Endothelial cell of umbilical vein (primary cell): ENCODE measurements at regions not wholly inside any gene's neighbourhood (a gene's known extent, or its start where the extent isn't known, plus 50 kb on each side); places are given as distances from the start of the nearest gene placed in this dataset.

Experiments
- BruUV-seq: library from RNA; stranded (reverse); fragments of 400-500 nt; replicated peaks from 2 replicates; lab custom pipeline; 2021; lab: Mats Ljungman, UMichigan
- CTCF ChIA-PET: fragments of 300-600, 350-600 bp; sonication (Branson Sonifier 250); formaldehyde crosslinking; loops from one replicate; lab custom pipeline; 2021; ENCODE audit warnings: antibody characterized with exemption, inconsistent platforms; lab: Charles Lee
- POLR2A ChIA-PET: fragments of 300-600, 350-600 bp; sonication (Branson Sonifier 250); formaldehyde crosslinking; loops from one replicate; lab custom pipeline; 2021; ENCODE audit warnings: antibody characterized with exemption, inconsistent platforms; lab: Charles Lee
- DNase-seq: peaks from one replicate; pipeline ENCODE4 v3.0.0-alpha.2; 2011; ENCODE audit warnings: low read depth, low spot score
- FAIRE-seq: peaks from 2 replicates; lab custom pipeline; 2011; peaks lifted over from hg19 to GRCh38; lab: Jason Lieb, UNC
- H2AFZ ChIP-seq: 2 replicates; pipeline ENCODE4 v1.6.0; 2012; ENCODE audit warnings: low read depth, low read length, control low read depth, inconsistent platforms
- H3K27ac ChIP-seq: 2 replicates; pipeline ENCODE4 v1.5.1; 2011; ENCODE audit warnings: low read depth, mild to moderate bottlenecking, control low read depth, low read length, moderate library complexity; ENCODE audit not compliant: insufficient read depth
- H3K27me3 ChIP-seq, 2 experiments: 2 replicates each; pipeline versions ENCODE4 v1.6.0 to v1.6.1; 2011; ENCODE audit warnings: low read length in 2 of 2, mixed read lengths in 1 of 2; ENCODE audit not compliant: control insufficient read depth in 2 of 2, insufficient read depth in 2 of 2
- H3K36me3 ChIP-seq, 2 experiments: 2 replicates in 1 of 2; 3 replicates in 1 of 2; pipeline ENCODE4 v1.5.1; 2011; ENCODE audit warnings: low read length in 2 of 2, mild to moderate bottlenecking in 1 of 2, moderate library complexity in 1 of 2; ENCODE audit not compliant: control insufficient read depth in 2 of 2, insufficient read depth in 2 of 2; ENCODE audit errors: extremely low read depth in 1 of 2
- H3K4me1 ChIP-seq: 3 replicates; pipeline ENCODE4 v1.5.1; 2011; ENCODE audit warnings: mild to moderate bottlenecking, low read length; ENCODE audit not compliant: control insufficient read depth, insufficient read depth; ENCODE audit errors: extremely low read depth
- H3K4me2 ChIP-seq: 2 replicates; pipeline ENCODE4 v1.6.1; 2011; ENCODE audit warnings: low read length, control low read depth, mixed read lengths; ENCODE audit not compliant: insufficient read depth
- H3K4me3 ChIP-seq, 3 experiments: fragments of 200-600 bp in 1 of 3; sonication (generic), shearing (Covaris generic) in 1 of 3; replicated peaks in 1 of 3; 2 replicates each; pipeline ENCODE4 v1.5.1; 2011 to 2016; ENCODE audit warnings: control low read depth in 3 of 3, low read length in 3 of 3, mild to moderate bottlenecking in 2 of 3, inconsistent platforms in 1 of 3, low read depth in 1 of 3, moderate library complexity in 1 of 3; ENCODE audit not compliant: insufficient read depth in 1 of 3
- H3K79me2 ChIP-seq: 2 replicates; pipeline ENCODE4 v1.6.0; 2012; ENCODE audit warnings: low read length, inconsistent platforms; ENCODE audit not compliant: control insufficient read depth, insufficient read depth
- H3K9ac ChIP-seq: replicated peaks from 2 replicates; pipeline ENCODE3; 2011; ENCODE audit warnings: low read length, control low read depth; ENCODE audit not compliant: insufficient read depth; ENCODE audit errors: extremely low read depth
- H3K9me1 ChIP-seq: replicated peaks from 3 replicates; pipeline ENCODE4 v1.6.0; 2011; ENCODE audit warnings: mild to moderate bottlenecking, low read length; ENCODE audit not compliant: control insufficient read depth, insufficient read depth; ENCODE audit errors: extremely low read depth
- H3K9me3 ChIP-seq: replicated peaks from 2 replicates; pipeline ENCODE4 v1.5.1; 2012; ENCODE audit warnings: low read length, inconsistent platforms; ENCODE audit not compliant: control insufficient read depth, insufficient read depth
- H4K20me1 ChIP-seq: replicated peaks from 2 replicates; pipeline ENCODE3; 2011; ENCODE audit warnings: mild to moderate bottlenecking, low read length; ENCODE audit not compliant: control insufficient read depth, insufficient read depth; ENCODE audit errors: extremely low read depth
- EZH2 ChIP-seq: IDR thresholded peaks from 2 replicates; pipeline ENCODE4 v1.6.1; 2012; ENCODE audit warnings: borderline replicate concordance, low read depth, mild to moderate bottlenecking, moderate library complexity, low read length, inconsistent platforms; ENCODE audit not compliant: severe bottlenecking
- FOS ChIP-seq: IDR thresholded peaks from 2 replicates; pipeline ENCODE4 v1.6.1; 2011; ENCODE audit warnings: mild to moderate bottlenecking, low read length, moderate library complexity, borderline replicate concordance; ENCODE audit not compliant: insufficient read depth
- GATA2 ChIP-seq: IDR thresholded peaks from 2 replicates; pipeline ENCODE4 v1.7.0; 2011; ENCODE audit warnings: low read depth, mild to moderate bottlenecking, moderate library complexity, mixed read lengths, low read length; ENCODE audit not compliant: insufficient read length, insufficient read depth
- JUN ChIP-seq: IDR thresholded peaks from 2 replicates; pipeline ENCODE4 v1.6.1; 2011; ENCODE audit warnings: borderline replicate concordance, low read depth; ENCODE audit not compliant: insufficient read length, insufficient read depth
- MYC ChIP-seq: IDR thresholded peaks from one replicate; pipeline ENCODE4 v1.6.1; 2011; ENCODE audit warnings: mild to moderate bottlenecking, low read depth, low read length
- POLR2A ChIP-seq: IDR thresholded peaks from 2 replicates; pipeline ENCODE4 v1.6.1; 2012; ENCODE audit warnings: low read depth, mild to moderate bottlenecking, control low read depth, low read length
- POLR2AphosphoS5 ChIP-seq: IDR thresholded peaks from 2 replicates; pipeline ENCODE4 v1.6.1; 2012; ENCODE audit warnings: low read depth, mild to moderate bottlenecking, control low read depth, low read length, moderate library complexity; ENCODE audit not compliant: insufficient read depth
- dilution Hi-C: fragments of 300-500 bp; cut with MboI; formaldehyde crosslinking; loops from one replicate; pipeline ENCODE4 v1.15.0; 2019; ENCODE audit warnings: low sequenced_read_pairs; ENCODE audit not compliant: extremely low pct_ligation_motif_present
- intact Hi-C: fragments of 100-400 bp; cut with micrococcal nuclease; formaldehyde crosslinking; loops from one replicate; pipeline ENCODE4 v1.10.0; 2022
- TF ChIP-seq, protein P1 (sequence below): IDR thresholded peaks from 2 replicates; pipeline ENCODE4 v1.6.1; 2011; ENCODE audit not compliant: insufficient read depth, insufficient read length
- TF ChIP-seq, protein P2 (sequence below), 2 donors: IDR thresholded peaks; 1 replicate in 1 of 2; 2 replicates in 1 of 2; pipeline ENCODE4 v1.5.1; 2011; ENCODE audit warnings: low read length in 2 of 2, mild to moderate bottlenecking in 2 of 2, moderate library complexity in 2 of 2, control low read depth in 1 of 2, inconsistent platforms in 1 of 2, low read depth in 1 of 2; ENCODE audit not compliant: insufficient read depth in 1 of 2; ENCODE audit errors: extremely low read depth in 1 of 2

DNA sequence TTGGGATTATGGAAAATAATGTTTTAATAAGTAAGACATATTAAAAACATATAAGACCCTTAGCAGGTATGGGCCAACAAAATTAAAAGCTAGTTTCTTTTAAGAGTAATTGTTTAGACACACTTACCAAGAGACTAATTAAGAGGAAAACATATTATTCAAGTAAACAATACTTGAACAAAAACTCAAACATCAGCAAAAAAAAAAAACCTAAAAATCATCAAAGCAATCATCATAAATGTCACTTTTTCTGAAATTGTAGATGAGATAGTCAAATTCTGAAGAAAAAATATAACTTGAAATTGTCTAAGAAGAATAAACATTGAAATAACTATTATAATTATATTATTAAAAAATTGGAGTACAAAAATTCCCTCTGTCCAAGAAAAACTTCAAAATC is 1318.2 kb downstream of the ZPLD1 start:
- Histone ChIP-seq H2AFZ (no peak overlapping the region), H3K4me3 (no peak overlapping the region), H3K36me3 (no peaks in the 10 kb centered on the region), H3K4me2 (no peak overlapping the region), H3K9me3 (no peaks in the 10 kb centered on the region), H3K9ac (no peak overlapping the region), H3K27me3 (no peaks in the 10 kb centered on the region), H3K9me1 (no peaks in the 10 kb centered on the region), H4K20me1 (no peaks in the 10 kb centered on the region), H3K4me1 (no peaks in the 10 kb centered on the region), H3K79me2 (no peaks in the 10 kb centered on the region), H3K27ac (no peak overlapping the region)
- DNase-seq: no peak
- dilution Hi-C loops: no loop called here
- FAIRE-seq: no peak
- CTCF ChIA-PET: no interaction called here
- TF ChIP-seq JUN (no peak), EZH2 (no peak)
- intact Hi-C loops: no loop called here
- POLR2A ChIA-PET: no interaction called here
- no TSS peak for BruUV-seq

DNA sequence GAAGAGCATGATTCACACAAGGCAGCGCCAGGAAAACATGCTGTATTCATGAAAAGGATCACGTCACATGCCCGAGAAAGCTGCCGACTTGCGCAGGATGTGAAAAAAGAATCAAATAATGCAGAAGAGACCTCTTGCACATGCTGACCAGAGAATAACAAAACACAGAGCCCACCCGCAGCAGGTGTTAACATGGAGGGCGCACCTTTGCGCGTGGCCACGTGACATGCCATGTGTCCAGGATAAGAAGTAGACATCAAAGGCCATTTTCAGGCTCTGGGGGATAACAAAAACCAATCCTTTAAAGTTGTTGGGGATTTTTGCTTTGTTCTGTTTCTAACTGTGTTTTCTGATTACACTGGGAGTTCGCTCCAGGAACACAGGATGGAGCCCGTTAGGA is 1332.8 kb downstream of the ZPLD1 start:
- H3K79me2 ChIP-seq: no peaks in the 10 kb centered on the region
- H3K9me3 ChIP-seq: no peaks in the 10 kb centered on the region
- no peak overlapping the region for H3K4me3 ChIP-seq
- no peak overlapping the region for H3K27ac ChIP-seq
- H3K36me3 ChIP-seq: no peaks in the 10 kb centered on the region
- H2AFZ ChIP-seq: no peak overlapping the region
- FAIRE-seq (no peak), DNase-seq (no peak)
- no peaks in the 10 kb centered on the region for H4K20me1 ChIP-seq
- H3K9me1 ChIP-seq: no peaks in the 10 kb centered on the region
- TF ChIP-seq MYC (no peak), POLR2A (no peak), FOS (no peak), EZH2 (no peak), GATA2 (no peak), POLR2AphosphoS5 (no peak), JUN (no peak)
- TF ChIP-seq, protein P1, sequence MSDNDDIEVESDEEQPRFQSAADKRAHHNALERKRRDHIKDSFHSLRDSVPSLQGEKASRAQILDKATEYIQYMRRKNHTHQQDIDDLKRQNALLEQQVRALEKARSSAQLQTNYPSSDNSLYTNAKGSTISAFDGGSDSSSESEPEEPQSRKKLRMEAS: no peak
- TF ChIP-seq, protein P2, sequence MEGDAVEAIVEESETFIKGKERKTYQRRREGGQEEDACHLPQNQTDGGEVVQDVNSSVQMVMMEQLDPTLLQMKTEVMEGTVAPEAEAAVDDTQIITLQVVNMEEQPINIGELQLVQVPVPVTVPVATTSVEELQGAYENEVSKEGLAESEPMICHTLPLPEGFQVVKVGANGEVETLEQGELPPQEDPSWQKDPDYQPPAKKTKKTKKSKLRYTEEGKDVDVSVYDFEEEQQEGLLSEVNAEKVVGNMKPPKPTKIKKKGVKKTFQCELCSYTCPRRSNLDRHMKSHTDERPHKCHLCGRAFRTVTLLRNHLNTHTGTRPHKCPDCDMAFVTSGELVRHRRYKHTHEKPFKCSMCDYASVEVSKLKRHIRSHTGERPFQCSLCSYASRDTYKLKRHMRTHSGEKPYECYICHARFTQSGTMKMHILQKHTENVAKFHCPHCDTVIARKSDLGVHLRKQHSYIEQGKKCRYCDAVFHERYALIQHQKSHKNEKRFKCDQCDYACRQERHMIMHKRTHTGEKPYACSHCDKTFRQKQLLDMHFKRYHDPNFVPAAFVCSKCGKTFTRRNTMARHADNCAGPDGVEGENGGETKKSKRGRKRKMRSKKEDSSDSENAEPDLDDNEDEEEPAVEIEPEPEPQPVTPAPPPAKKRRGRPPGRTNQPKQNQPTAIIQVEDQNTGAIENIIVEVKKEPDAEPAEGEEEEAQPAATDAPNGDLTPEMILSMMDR (IDR thresholded peaks at IDR 0.05; ENCODE audit: extremely low read depth in 1 of 2, insufficient read depth in 1 of 2, low read depth in 1 of 2, low read length in 2 of 2): no peak
- H3K9ac ChIP-seq: no peak overlapping the region
- no peaks in the 10 kb centered on the region for H3K4me1 ChIP-seq
- H3K27me3 ChIP-seq: no peaks in the 10 kb centered on the region
- dilution Hi-C loops (no loop called here), intact Hi-C loops (no loop called here)
- CTCF ChIA-PET: no interaction called here
- BruUV-seq: no TSS peak
- no peak overlapping the region for H3K4me2 ChIP-seq
- POLR2A ChIA-PET: no interaction called here
